SK-N-MC (cell line): ENCODE measurements at regions not wholly inside any gene's neighbourhood (a gene's known extent, or its start where the extent isn't known, plus 50 kb on each side); places are given as distances from the start of the nearest gene placed in this dataset.

Experiments
- EZH2 ChIP-seq: fragments of 200-600 bp; sonication (generic); IDR thresholded peaks from one replicate; pipeline ENCODE4 v1.6.1; 2017; ENCODE audit warnings: antibody characterized with exemption
- POLR2AphosphoS5 ChIP-seq: IDR thresholded peaks from 2 replicates; pipeline ENCODE4 v1.6.1; 2012; ENCODE audit warnings: mild to moderate bottlenecking, low read depth, low read length, borderline replicate concordance

DNA sequence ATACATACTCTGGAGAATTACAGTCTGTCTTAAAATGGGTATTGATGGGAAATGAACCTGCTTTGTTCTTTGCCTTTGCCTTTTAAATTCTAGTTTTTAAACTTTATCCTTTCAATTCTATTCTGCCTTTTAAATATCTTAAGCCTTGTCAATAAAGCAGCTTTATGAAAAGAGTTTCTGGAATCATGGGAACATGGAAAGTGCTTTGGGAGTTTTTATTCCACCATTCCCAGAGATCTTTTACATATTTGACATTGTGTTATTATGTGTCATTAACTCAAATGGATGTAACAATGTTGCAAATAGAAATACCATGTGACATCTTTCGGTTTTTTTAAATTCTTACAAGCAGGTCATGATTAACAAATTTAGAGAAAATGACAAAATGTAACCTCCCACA, 555.7 kb upstream of the ANO3 start:
- TF ChIP-seq POLR2AphosphoS5, result no peak
- TF ChIP-seq EZH2, result no peak
